Fibroblast of skin of right biceps (primary cell): ENCODE measurements at regions not wholly inside any gene's neighbourhood (a gene's known extent, or its start where the extent isn't known, plus 50 kb on each side); places are given as distances from the start of the nearest gene placed in this dataset.
A peak's percentile ranks its signal among the peaks of the same experiment; 100 is the strongest.

Experiments used
- DNase-seq: peaks from one replicate; pipeline ENCODE4 v3.0.0-alpha.2; 2013

- DNase-seq, result peak; percentile 41
Measured at GRCh38 chr13:72205773-72206172, 338.8 kb upstream of the DACH1 start.

- DNase-seq, result peak; percentile 55
Measured at GRCh38 chr13:72204291-72204690, 337.3 kb upstream of the DACH1 start.

DNA sequence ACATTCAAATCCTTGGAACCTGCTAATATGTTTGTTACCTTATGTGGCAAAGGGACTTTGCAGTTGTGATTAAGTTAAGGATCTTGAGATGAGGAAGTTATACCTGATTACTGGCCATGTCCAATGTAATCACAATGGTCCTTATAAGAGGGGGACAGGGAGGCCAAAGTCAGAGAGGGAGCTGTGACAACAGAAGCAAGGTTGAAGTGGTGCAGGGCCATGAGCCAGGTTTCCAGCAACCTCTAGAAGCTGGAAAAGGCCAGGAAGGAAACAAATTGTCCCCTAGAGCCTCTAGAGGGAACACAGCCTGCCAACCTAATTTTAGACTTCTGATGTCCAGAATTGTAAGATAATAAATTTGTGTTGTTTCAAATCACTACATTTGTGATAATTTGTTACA lies 334.7 kb upstream of the DACH1 start:
- DNase-seq, result no peak

GRCh38 chr13:72199640-72200039 lies 332.6 kb upstream of the DACH1 start:
- no peak for DNase-seq

DNA sequence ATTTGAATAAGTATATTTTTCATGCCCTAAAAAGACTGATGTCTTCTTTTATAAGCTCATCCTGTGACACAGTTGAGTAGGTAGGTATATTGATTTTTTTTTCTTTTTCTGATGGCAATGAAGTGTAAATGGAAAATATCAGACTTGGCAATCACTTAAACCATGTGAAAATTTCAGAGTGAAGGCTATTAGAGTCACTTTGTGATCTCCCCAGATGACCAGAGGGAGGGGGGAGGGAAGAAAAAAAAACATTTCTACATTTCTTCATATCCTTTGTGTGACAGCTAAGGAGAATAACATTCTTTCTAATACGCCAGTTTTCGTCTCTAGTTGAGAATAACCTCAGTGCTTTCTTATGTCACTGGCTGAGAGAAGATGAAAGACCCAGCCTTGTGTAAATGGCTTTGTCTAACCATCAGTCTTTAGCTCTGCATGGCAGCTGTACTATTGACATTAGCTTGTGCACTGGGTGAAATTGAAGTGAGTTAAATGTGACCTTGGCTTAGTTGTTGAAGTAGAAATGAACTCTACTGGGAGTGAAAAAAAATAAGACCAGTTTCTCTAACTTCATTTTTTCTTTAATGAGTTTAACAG lies 332.1 kb upstream of the DACH1 start:
- DNase-seq, result no peak

DNA sequence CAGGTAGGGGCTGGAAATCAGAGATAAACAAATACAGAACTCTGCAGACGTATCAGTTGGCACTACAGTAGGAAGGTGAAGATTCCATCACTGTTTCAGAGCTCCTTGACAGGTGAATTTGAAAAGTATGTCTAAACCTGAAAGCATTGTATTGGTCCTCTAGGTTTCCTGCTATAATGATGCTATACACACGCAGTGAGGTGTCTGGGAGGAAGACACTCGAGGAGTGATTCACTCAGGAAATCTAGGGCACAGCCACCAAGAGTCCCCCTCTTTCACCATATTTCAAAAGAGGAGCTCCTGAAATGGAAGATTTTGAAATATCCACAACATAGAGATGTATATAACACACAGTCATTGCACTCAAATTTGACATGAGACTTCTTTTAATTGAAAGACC lies 331.0 kb upstream of the DACH1 start:
- DNase-seq, result no peak

DNA sequence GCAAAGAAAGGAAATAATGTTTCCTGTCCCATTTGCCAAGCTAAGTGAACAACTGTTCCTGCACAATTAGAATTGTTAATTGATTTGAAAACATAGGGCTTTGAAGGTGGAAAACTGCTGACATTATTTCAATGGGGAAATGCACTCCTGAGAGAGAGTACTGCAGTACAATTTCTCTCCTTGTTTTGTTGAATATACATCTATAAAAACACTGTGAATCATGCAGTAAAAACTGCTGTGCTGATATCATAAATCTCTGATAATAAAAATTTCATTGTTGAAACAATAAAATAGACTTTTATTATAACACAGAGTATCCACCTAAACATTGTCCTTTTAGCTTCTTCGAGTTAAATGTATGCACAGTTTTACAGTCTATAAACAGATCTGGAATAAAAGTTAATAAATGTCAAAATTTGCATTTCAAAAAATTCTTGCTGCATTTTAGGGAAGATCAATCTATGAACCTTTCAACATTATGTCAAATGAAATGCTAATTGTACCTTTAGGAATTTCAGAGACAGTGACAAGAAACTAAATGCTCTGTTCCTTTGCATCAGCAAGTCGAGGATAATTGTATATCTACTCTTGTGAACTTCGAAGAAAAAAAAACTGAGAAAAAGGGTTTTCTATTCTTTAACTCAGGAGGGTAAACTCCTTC lies 328.2 kb upstream of the DACH1 start:
- no peak for DNase-seq

GRCh38 chr13:72194523-72194922 lies 327.5 kb upstream of the DACH1 start:
- DNase-seq, result no peak

- no peak for DNase-seq
Measured at GRCh38 chr13:72186730-72187422, 319.9 kb upstream of the DACH1 start.

- DNase-seq, result no peak
Measured at GRCh38 chr13:72185776-72186175, 318.8 kb upstream of the DACH1 start.

DNA sequence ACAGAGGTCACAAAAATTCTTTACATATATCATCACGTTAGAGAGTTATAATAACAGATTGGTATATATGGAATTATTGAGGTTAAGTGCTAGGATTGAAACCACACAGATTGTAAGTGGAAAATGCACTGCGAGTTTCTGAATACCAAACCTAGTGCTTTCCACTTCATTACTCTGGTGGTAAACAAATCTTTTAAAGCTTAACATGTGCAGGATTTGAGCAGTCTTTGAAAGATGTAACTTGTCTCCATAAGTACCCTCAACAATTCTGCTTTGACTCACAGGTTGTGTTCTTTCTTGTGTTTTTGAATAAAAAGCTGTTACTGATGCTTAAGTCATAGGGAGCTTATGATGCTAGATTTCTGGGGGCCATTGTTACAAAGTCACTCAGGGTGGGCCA lies 314.7 kb upstream of the DACH1 start:
- no peak for DNase-seq

DNA sequence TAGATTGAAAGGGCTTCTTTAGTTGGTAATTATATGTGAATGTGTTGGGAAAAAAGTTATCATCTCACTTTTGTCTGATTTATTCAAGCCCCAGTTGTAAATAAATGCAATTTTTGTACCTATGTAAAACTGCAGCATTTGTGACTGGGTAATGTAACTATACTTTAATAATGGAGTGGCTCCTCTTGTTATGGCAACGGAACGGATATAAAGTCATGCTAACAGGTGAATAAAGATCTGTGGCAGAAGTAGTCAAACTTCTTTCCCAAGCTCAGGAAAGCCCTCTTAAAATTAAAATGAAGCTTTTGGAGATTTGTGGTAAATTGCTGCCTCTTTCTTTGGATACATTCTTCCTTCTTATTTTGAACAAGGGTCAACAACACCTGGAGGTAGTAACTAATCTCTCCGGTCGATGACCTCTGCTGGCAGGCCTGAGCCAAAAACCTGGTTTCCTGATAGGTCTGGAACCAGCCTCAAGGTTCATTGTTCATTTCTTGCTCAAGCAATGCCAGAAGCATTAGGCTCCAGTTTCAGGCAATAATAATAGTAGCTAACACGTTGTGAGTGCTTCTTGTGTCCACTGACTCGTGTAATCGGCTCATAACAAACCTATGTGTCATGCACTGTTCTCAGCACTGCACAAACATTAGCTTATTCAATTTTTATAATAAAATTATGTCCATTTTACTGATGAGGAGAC lies 313.4 kb upstream of the DACH1 start:
- peak; percentile 51 for DNase-seq

DNA sequence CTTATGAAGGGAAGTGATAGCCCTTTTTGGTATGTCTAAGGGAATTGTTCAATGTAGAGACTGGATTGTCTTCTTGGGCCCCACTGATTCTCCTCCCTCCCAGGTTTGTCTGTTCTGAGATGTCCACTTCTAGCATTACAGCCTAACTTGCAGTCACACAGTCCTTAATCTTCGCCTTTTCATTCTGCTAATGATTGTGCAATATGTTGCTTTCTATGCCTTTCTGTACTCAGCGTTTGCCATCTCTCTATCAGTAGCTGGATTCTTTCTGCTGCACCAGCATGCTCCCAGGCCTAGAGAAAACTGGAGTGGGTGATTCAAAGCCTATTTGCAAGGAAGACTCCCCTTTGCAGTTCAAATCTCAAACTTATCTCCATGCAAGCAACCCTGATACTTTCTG lies 307.5 kb upstream of the DACH1 start:
- no peak for DNase-seq

DNA sequence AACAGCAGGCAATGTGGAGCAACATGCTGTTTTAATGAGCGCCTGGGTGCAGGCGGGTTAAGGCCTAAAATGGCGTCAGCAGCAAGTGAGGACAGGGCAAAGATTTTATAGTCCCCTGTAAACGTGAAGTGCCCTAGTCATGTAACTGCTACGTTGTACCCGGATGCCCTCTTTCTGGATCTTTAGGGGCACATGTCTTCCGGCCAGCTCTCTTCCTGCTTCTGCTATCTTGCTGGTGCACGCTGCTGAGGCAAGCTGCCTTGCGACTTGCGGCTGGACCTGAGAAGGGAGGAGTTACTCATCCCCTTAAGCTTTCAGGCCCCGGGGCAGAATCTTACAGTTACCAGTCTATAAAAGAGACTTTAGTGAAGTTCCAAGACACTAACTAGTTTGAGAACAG lies 303.6 kb upstream of the DACH1 start:
- no peak for DNase-seq

DNA sequence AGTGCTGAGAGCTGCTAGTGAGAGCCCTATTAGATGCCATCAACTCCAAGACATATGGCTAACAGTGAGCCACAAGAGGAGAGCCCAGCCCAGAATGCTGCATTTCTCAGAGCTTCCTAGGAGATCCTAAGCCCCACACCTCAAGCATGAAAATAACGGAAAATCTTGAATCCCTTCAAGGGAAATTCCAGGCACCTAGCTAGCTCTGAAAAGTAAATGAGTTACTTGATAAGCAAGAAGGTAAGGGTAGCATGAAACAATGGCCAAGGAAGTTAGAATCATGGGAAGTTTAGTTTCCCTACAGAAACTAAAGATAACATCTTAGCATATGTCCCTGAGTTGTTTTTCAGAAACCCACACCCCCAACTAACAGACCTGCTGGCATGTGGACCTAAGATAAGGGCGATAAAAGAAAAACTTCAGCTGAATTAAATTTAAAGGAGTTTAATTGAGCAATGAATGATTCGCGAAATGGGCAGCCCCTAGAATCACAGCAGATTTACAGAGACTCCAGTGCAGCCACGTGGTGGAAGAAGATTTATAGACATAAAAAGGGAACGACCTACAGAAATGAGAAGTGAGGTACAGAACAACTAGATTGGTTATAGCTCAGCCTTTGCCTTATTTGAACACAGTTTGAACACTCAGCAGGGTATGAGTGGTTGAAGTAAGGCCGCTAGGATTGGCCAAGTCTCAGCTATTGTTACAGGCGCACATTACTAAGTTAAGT lies 301.3 kb upstream of the DACH1 start:
- DNase-seq, result no peak

- peak; percentile 34 for DNase-seq
Measured at GRCh38 chr13:72166102-72166650, 299.2 kb upstream of the DACH1 start.

DNA sequence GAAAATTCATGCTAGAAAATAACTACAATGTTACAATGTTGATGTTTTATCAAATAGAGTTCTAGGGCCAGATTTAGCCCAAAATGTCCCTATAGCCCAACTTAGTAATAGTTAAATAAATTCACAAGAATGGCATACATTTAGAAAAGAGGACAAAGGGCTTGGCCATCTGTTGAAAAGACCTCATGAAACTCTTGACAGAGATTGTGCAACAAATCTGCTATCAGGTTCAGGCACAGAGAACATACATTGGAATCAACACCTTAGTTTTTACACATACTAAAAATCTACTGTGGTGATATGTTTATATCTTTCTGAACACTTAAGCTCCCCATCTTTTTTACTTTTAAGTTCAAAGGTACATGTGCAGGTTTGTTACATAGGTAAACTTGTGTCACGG lies 298.3 kb upstream of the DACH1 start:
- no peak for DNase-seq

DNA sequence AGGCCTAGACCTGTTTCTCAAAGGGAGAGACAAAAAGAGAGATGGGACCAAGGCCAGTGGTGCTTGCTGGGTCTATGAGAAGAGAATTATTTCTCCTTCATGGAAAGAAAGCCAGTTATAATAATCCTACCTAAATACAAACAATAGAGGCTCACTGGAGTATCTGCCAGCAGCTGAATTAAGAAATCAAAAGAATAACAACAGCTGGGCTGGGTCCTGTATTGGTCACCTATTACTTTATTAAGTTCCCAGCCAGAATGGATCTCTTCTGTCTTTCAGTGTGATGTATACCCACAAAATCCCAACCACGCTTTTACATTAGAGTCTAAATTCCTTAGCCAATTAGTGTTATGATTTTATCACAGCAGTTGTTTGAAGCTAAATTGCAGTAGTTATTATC lies 297.8 kb upstream of the DACH1 start:
- DNase-seq, result no peak

DNA sequence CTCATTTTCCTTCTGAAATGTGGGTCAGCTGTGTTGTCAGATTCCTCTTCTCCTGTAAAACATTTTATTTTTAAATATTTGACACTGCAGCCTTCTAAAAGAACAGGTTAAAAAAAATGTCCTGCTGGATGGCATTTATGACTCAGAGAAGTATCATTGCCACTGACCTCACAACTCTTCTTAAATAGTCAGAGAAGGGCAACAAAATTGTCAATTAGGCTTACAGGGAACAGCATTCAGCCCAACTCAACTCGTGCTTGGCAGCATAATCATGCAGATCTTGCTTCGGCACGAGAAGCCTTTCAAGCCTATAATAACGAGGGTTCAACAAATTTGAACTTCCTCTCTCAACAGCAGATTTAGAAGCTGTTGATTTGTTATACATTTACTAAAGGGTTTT lies 296.7 kb upstream of the DACH1 start:
- DNase-seq, result peak; percentile 22

GRCh38 chr13:72160977-72161376 lies 294.0 kb upstream of the DACH1 start:
- no peak for DNase-seq

- DNase-seq, result no peak
Measured at GRCh38 chr13:72156760-72157159, 289.8 kb upstream of the DACH1 start.

DNA sequence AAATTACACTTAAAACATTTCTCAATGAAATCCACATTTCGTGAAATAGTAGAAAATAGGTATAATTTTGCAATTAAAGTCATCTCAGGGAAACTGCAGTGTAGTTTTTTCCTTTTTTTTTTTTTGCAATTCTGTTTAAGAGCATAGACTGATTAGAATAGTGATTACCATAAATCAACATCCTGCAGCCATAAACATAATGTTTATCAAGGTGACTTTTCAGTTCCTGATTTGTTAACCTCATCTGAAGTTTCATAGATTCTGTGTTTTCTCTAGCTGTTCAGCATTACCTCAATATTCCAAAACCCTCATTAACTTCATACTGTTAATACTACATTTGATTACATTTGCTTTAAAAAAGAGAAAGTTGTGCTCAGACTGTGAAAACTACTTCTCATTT lies 286.3 kb upstream of the DACH1 start:
- no peak for DNase-seq

GRCh38 chr13:72151241-72151640 lies 284.2 kb upstream of the DACH1 start:
- peak; percentile 95 for DNase-seq
